GM23248 (cell line): ENCODE measurements at regions not wholly inside any gene's neighbourhood (a gene's known extent, or its start where the extent isn't known, plus 50 kb on each side); places are given as distances from the start of the nearest gene placed in this dataset.

Experiments used
- DNase-seq: peaks from one replicate; pipeline ENCODE4 v3.0.0-alpha.2; 2015
- H2AFZ ChIP-seq: fragments of 200-600 bp; sonication (generic); 2 replicates; pipeline ENCODE4 v1.6.1; 2016; ENCODE audit warnings: antibody characterized with exemption
- H3F3A ChIP-seq: fragments of 200-600 bp; sonication (generic); 2 replicates; pipeline ENCODE4 v1.6.1; 2016; ENCODE audit warnings: mild to moderate bottlenecking, antibody characterized with exemption, mixed run types; ENCODE audit not compliant: insufficient read depth
- H3K27ac ChIP-seq: fragments of 200-600 bp; sonication (generic); 2 replicates; pipeline ENCODE4 v1.5.1; 2016; ENCODE audit warnings: mild to moderate bottlenecking
- H3K27me3 ChIP-seq: fragments of 200-600 bp; sonication (generic); replicated peaks from 2 replicates; pipeline ENCODE4 v1.6.1; 2016; ENCODE audit warnings: mild to moderate bottlenecking; ENCODE audit not compliant: insufficient read depth
- H3K36me3 ChIP-seq: fragments of 200-600 bp; sonication (generic); 2 replicates; pipeline ENCODE4 v1.6.1; 2016; ENCODE audit warnings: low read depth, mild to moderate bottlenecking
- H3K4me1 ChIP-seq: fragments of 200-600 bp; sonication (generic); 2 replicates; pipeline ENCODE4 v1.6.1; 2016; ENCODE audit warnings: mild to moderate bottlenecking; ENCODE audit not compliant: insufficient read depth
- H3K4me2 ChIP-seq: fragments of 200-600 bp; sonication (generic); one replicate; pipeline ENCODE4 v1.6.1; 2016; ENCODE audit warnings: mild to moderate bottlenecking; ENCODE audit not compliant: unreplicated experiment
- H3K4me3 ChIP-seq: fragments of 200-600 bp; sonication (generic); 2 replicates; pipeline ENCODE4 v1.5.1; 2016; ENCODE audit warnings: mild to moderate bottlenecking
- H3K79me2 ChIP-seq: fragments of 200-600 bp; sonication (generic); 2 replicates; pipeline ENCODE4 v1.6.1; 2016; ENCODE audit warnings: mild to moderate bottlenecking; ENCODE audit not compliant: insufficient read depth
- H3K9ac ChIP-seq: fragments of 200-600 bp; sonication (generic); 2 replicates; pipeline ENCODE4 v1.6.1; 2016; ENCODE audit warnings: mild to moderate bottlenecking
- H3K9me2 ChIP-seq: fragments of 200-600 bp; sonication (generic); 2 replicates; pipeline ENCODE4 v1.6.1; 2016; ENCODE audit warnings: mixed run types, mild to moderate bottlenecking, moderate library complexity; ENCODE audit not compliant: insufficient read depth
- H3K9me3 ChIP-seq: fragments of 200-600 bp; sonication (generic); one replicate; pipeline ENCODE4 v1.6.1; 2017; ENCODE audit warnings: low read depth
- H4K20me1 ChIP-seq: fragments of 200-600 bp; sonication (generic); 2 replicates; pipeline ENCODE4 v1.6.0; 2016; ENCODE audit not compliant: insufficient read depth
- EZH2 ChIP-seq: fragments of 200-600 bp; sonication (generic); IDR thresholded peaks from 2 replicates; pipeline ENCODE4 v1.6.1; 2018; ENCODE audit warnings: antibody characterized with exemption, mild to moderate bottlenecking; ENCODE audit not compliant: insufficient read depth, poor library complexity, severe bottlenecking
- EZH2phosphoT487 ChIP-seq: fragments of 200-600 bp; sonication (generic); IDR thresholded peaks from 2 replicates; pipeline ENCODE4 v1.6.1; 2018; ENCODE audit warnings: antibody characterized with exemption, moderate library complexity, mild to moderate bottlenecking, low read depth; ENCODE audit not compliant: insufficient read depth
- WGBS, 2 experiments: methylation state at CpG; one replicate each; pipeline ENCODE4 v1.1.6; 2015 to 2017; ENCODE audit warnings: low lambda C conversion rate in 2 of 2, low coverage in 1 of 2; ENCODE audit errors: missing lambda C conversion rate in 2 of 2; 5-methylcytosine and 5-hydroxymethylcytosine counted together
- in situ Hi-C: fragments of 300-500 bp; cut with MboI; formaldehyde crosslinking; loops from 2 replicates; pipeline ENCODE4 v1.15.0; 2020

DNA sequence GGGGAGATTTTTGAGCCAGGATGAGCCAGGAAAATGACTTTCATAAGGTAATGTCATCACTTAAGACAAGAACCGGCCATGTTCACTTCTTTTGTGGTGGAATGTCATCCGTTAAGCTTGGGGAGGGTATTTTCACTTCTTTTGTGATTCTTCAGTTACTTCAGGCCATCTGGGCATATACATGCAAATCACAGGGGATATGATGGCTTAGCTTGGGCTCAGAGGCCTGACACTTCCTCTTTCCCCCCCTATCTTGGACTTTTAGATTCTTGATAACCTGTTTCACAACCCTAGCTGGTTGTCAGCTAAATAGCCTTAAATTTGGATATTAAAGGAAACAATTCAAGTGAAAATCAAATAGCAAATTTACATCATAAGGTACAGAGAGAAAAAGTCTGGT lies 986.0 kb downstream of the NLGN4Y start:
- Histone ChIP-seq H3K27me3 (no peaks in the 10 kb centered on the region), H3K9me3 (no peaks in the 10 kb centered on the region), H4K20me1 (no peaks in the 10 kb centered on the region), H3K4me3 (no peak overlapping the region), H3K9ac (no peak overlapping the region), H3K27ac (no peak overlapping the region), H3F3A (no peaks in the 10 kb centered on the region), H3K79me2 (no peaks in the 10 kb centered on the region), H3K4me1 (no peaks in the 10 kb centered on the region), H3K9me2 (no peaks in the 10 kb centered on the region), H3K36me3 (no peaks in the 10 kb centered on the region), H2AFZ (no peak overlapping the region), H3K4me2 (no peak overlapping the region)
- TF ChIP-seq EZH2phosphoT487: no peak
- no peak for TF ChIP-seq EZH2
- 67 to 73% methylated on average over 2 of the region's 2 CpGs for WGBS, 2 experiments
- in situ Hi-C loops: no loop called here
- DNase-seq: no peak

GRCh38 chrY:15510984-15511650 lies 986.8 kb downstream of the NLGN4Y start:
- no peak overlapping the region for H3K4me2 ChIP-seq
- no peak overlapping the region for H3K27ac ChIP-seq
- H3K9me2 ChIP-seq: no peaks in the 10 kb centered on the region
- WGBS, 2 experiments: 38 to 56% methylated on average over 3 to 5 of the region's 5 CpGs
- H3K36me3 ChIP-seq: no peaks in the 10 kb centered on the region
- no peaks in the 10 kb centered on the region for H4K20me1 ChIP-seq
- no peak overlapping the region for H3K4me3 ChIP-seq
- H3F3A ChIP-seq: no peaks in the 10 kb centered on the region
- no peak for DNase-seq
- no peaks in the 10 kb centered on the region for H3K27me3 ChIP-seq
- no peak for TF ChIP-seq EZH2phosphoT487
- no peak for TF ChIP-seq EZH2
- no peak overlapping the region for H2AFZ ChIP-seq
- H3K9ac ChIP-seq: no peak overlapping the region
- H3K4me1 ChIP-seq: no peaks in the 10 kb centered on the region
- in situ Hi-C loops: no loop called here
- no peaks in the 10 kb centered on the region for H3K9me3 ChIP-seq
- no peaks in the 10 kb centered on the region for H3K79me2 ChIP-seq

- H3K4me1 ChIP-seq: peaks cover 8% of the 10 kb centered on the region
- no peak overlapping the region for H3K9ac ChIP-seq
- no peaks in the 10 kb centered on the region for H4K20me1 ChIP-seq
- no peaks in the 10 kb centered on the region for H3F3A ChIP-seq
- no peaks in the 10 kb centered on the region for H3K36me3 ChIP-seq
- no peak overlapping the region for H2AFZ ChIP-seq
- H3K79me2 ChIP-seq: no peaks in the 10 kb centered on the region
- H3K27ac ChIP-seq: peak overlapping the region; percentile 30
- H3K4me2 ChIP-seq: no peak overlapping the region
- H3K27me3 ChIP-seq: no peaks in the 10 kb centered on the region
- H3K4me3 ChIP-seq: no peak overlapping the region
- no peak for DNase-seq
- in situ Hi-C loops: loop anchor here (25.0 kb wide), 1 partner anchor 98 kb away; no protein-coding TSS in a partner anchor
- TF ChIP-seq EZH2phosphoT487: no peak
- no peak for TF ChIP-seq EZH2
- H3K9me2 ChIP-seq: no peaks in the 10 kb centered on the region
- no peaks in the 10 kb centered on the region for H3K9me3 ChIP-seq
- WGBS, 2 experiments: 88 to 93% methylated on average over 5 of the region's 5 CpGs
These were observed 1010.8 kb downstream of the NLGN4Y start for GRCh38 chrY:15535131-15535530.

DNA sequence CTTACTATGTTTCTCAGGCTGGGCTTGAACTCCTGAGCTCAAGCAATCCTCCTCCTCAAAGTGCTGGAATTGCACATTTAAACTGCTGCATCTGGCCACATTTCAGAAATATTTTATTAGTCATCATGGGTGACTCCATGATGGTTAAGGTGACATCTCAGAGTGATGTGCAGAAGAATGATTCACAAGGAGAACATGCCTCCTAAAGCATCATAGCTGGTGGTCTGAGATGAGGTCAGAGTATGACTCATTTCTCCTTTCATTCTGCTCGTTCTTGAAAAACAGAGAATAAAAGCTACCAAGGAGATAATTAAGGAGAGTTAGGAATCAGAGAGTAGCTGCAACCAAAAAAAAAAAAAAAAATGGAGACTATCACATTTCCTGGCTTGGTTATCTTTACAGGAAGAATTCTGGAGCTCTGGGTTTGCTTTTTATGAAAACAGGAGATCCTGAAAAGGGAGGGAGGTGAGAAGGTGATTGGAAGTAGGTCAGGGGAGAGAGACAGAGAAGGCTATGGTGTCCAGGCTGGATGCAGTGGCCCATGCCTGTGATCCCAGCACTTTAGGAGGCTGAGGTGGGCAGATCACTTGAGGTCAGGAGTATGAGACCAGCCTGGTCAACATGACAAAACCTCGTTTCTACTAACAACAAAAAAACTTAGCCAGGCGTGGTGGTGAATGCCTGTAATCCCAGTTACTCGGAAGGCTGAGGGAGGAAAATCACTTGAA lies 1011.6 kb downstream of the NLGN4Y start:
- WGBS, 2 experiments: 38 to 41% methylated on average over 4 of the region's 4 CpGs
- no peaks in the 10 kb centered on the region for H3K79me2 ChIP-seq
- peaks cover 8% of the 10 kb centered on the region for H3K4me1 ChIP-seq
- DNase-seq: peak; percentile 85
- H2AFZ ChIP-seq: 0 out of 2 replicates have a peak overlapping the region, but pooled peaks have one; percentile 51
- H3K4me3 ChIP-seq: no peak overlapping the region
- no peaks in the 10 kb centered on the region for H3K27me3 ChIP-seq
- H4K20me1 ChIP-seq: no peaks in the 10 kb centered on the region
- peak overlapping the region; percentile 28 for H3K4me2 ChIP-seq
- no peak for TF ChIP-seq EZH2
- TF ChIP-seq EZH2phosphoT487: no peak
- no peaks in the 10 kb centered on the region for H3K9me3 ChIP-seq
- no peaks in the 10 kb centered on the region for H3K9me2 ChIP-seq
- in situ Hi-C loops: loop anchor here (25.0 kb wide), 1 partner anchor 99 kb away; no protein-coding TSS in a partner anchor
- H3F3A ChIP-seq: 0 out of 2 replicates have a peak, but pooled peaks cover under 1% of the 10 kb centered on the region
- H3K27ac ChIP-seq: peak overlapping the region; percentile 46
- 0 out of 2 replicates have a peak overlapping the region, but pooled peaks have one; percentile 11 for H3K9ac ChIP-seq
- no peaks in the 10 kb centered on the region for H3K36me3 ChIP-seq
